NCI-H2227 (cell line): ENCODE measurements at regions not wholly inside any gene's neighbourhood (a gene's known extent, or its start where the extent isn't known, plus 50 kb on each side); places are given as distances from the start of the nearest gene placed in this dataset.

Source experiments
- DNase-seq: peaks from one replicate; lab custom pipeline; 2025; ENCODE audit not compliant: unreplicated experiment; lab: John Stamatoyannopoulos, UW

GRCh38 chr20:51164731-51165130 lies 141.8 kb upstream of the KCNG1 start:
- DNase-seq = no peak

GRCh38 chr20:51163996-51164600 lies 141.2 kb upstream of the KCNG1 start:
- no peak for DNase-seq

GRCh38 chr20:51162015-51162414 lies 139.1 kb upstream of the KCNG1 start:
- no peak for DNase-seq

- DNase-seq = no peak
These were observed 137.9 kb upstream of the KCNG1 start for GRCh38 chr20:51160821-51161220.

- no peak for DNase-seq
These were observed 137.1 kb upstream of the KCNG1 start for GRCh38 chr20:51159981-51160380.

- no peak for DNase-seq
These were observed 136.4 kb upstream of the KCNG1 start for GRCh38 chr20:51159303-51159702.

- no peak for DNase-seq
These were observed 135.3 kb upstream of the KCNG1 start for GRCh38 chr20:51158226-51158625.

- peak; percentile 32 for DNase-seq
These were observed 133.4 kb upstream of the KCNG1 start for GRCh38 chr20:51156041-51156982.

GRCh38 chr20:51154708-51155690 lies 132.1 kb upstream of the KCNG1 start:
- no peak for DNase-seq

- no peak for DNase-seq
These were observed 131.2 kb upstream of the KCNG1 start for GRCh38 chr20:51153867-51154707.

- DNase-seq = no peak
These were observed 126.0 kb upstream of the KCNG1 start for GRCh38 chr20:51148941-51149340.

GRCh38 chr20:51144476-51144875 lies 121.6 kb upstream of the KCNG1 start:
- no peak for DNase-seq

GRCh38 chr20:51143652-51144051 lies 120.7 kb upstream of the KCNG1 start:
- DNase-seq = no peak

- no peak for DNase-seq
These were observed 119.5 kb upstream of the KCNG1 start for GRCh38 chr20:51142448-51142847.

- DNase-seq = no peak
These were observed 117.8 kb upstream of the KCNG1 start for GRCh38 chr20:51140671-51141070.

GRCh38 chr20:51139891-51140290 lies 117.0 kb upstream of the KCNG1 start:
- DNase-seq = peak; percentile 27

- DNase-seq = no peak
These were observed 115.7 kb upstream of the KCNG1 start for GRCh38 chr20:51138576-51138975.

- no peak for DNase-seq
These were observed 114.6 kb upstream of the KCNG1 start for GRCh38 chr20:51137461-51137860.

GRCh38 chr20:51135926-51136715 lies 113.2 kb upstream of the KCNG1 start:
- DNase-seq = no peak

- no peak for DNase-seq
These were observed 111.5 kb upstream of the KCNG1 start for GRCh38 chr20:51134405-51134804.
